HepG2 (cell line): ENCODE measurements at regions not wholly inside any gene's neighbourhood (a gene's known extent, or its start where the extent isn't known, plus 50 kb on each side); places are given as distances from the start of the nearest gene placed in this dataset.

Source experiments
- ATAC-seq: fragments of 200-7000 bp; cut with Tn5 transposase; 3 replicates; pipeline ENCODE4 v1.9.1; 2020; ENCODE audit warnings: mild to moderate bottlenecking, moderate library complexity
- BruUV-seq: library from RNA; stranded (reverse); fragments of 400-500 nt; replicated peaks from 2 replicates; lab custom pipeline; 2021; lab: Mats Ljungman, UMichigan
- CTCF ChIA-PET: fragments of 300-600 bp; formaldehyde crosslinking; extraction: SDS; loops from one replicate; lab custom pipeline; 2021; ENCODE audit warnings: low total read pairs, inconsistent platforms, low intra/inter-chr PET ratio; lab: Yijun Ruan, JAX
- POLR2A ChIA-PET: fragments of 350-600 bp; sonication (Branson Sonifier 250); formaldehyde crosslinking; loops from one replicate; lab custom pipeline; 2020; ENCODE audit warnings: antibody characterized with exemption, inconsistent platforms; lab: Yijun Ruan, JAX
- DNase-seq: peaks from one replicate; pipeline ENCODE4 v3.0.0-alpha.2; 2015; ENCODE audit warnings: low spot score
- FAIRE-seq: peaks from 3 replicates; lab custom pipeline; 2011; peaks lifted over from hg19 to GRCh38; lab: Jason Lieb, UNC
- H2AFZ ChIP-seq: one replicate; pipeline ENCODE4 v1.6.1; 2011; ENCODE audit warnings: low read length, inconsistent platforms
- H3K27ac ChIP-seq: fragments of 300-600 bp; 3 replicates; pipeline ENCODE4 v1.8.0; 2011; ENCODE audit warnings: mixed run types, mild to moderate bottlenecking, mixed read lengths, low read length, inconsistent platforms; ENCODE audit not compliant: insufficient read depth; ENCODE audit errors: extremely low read length
- H3K27me3 ChIP-seq, 2 experiments: fragments of 200-600 bp in 1 of 2; 2 replicates in 1 of 2; 3 replicates in 1 of 2; pipeline versions ENCODE4 v1.6.0 to v1.8.0; 2011; ENCODE audit warnings: low read length in 2 of 2, mild to moderate bottlenecking in 2 of 2, moderate library complexity in 2 of 2, inconsistent platforms in 1 of 2; ENCODE audit not compliant: insufficient read depth in 2 of 2, control insufficient read depth in 1 of 2
- H3K36me3 ChIP-seq, 2 experiments: fragments of 200-600 bp in 1 of 2; replicated peaks in 1 of 2; 2 replicates in 1 of 2; 3 replicates in 1 of 2; pipeline versions ENCODE4 v1.5.1 to v1.8.0; 2011; ENCODE audit warnings: low read length in 2 of 2, inconsistent platforms in 1 of 2; ENCODE audit not compliant: insufficient read depth in 2 of 2, control insufficient read depth in 1 of 2
- H3K4me1 ChIP-seq: 2 replicates; pipeline ENCODE4 v1.5.1; 2012; ENCODE audit warnings: low read length, inconsistent platforms; ENCODE audit not compliant: insufficient read depth
- H3K4me2 ChIP-seq: 2 replicates; pipeline ENCODE4 v1.6.0; 2011; ENCODE audit warnings: low read depth, low read length, inconsistent platforms
- H3K4me3 ChIP-seq, 3 experiments: fragments of 200-600 bp in 1 of 3; sonication (generic), shearing (Covaris generic) in 1 of 3; replicated peaks in 1 of 3; 2 replicates each; pipeline ENCODE4 v1.5.1; 2011 to 2016; ENCODE audit warnings: low read length in 3 of 3, inconsistent platforms in 2 of 3, low read depth in 2 of 3, mild to moderate bottlenecking in 2 of 3, control low read depth in 1 of 3, mixed read lengths in 1 of 3; ENCODE audit not compliant: insufficient read depth in 1 of 3
- H3K79me2 ChIP-seq: one replicate; pipeline ENCODE4 v1.6.1; 2011; ENCODE audit warnings: low read length, inconsistent platforms; ENCODE audit not compliant: insufficient read depth
- H3K9ac ChIP-seq: 2 replicates; pipeline ENCODE4 v1.6.0; 2011; ENCODE audit warnings: mild to moderate bottlenecking, low read depth, low read length, inconsistent platforms; ENCODE audit not compliant: insufficient read depth
- H3K9me3 ChIP-seq: 2 replicates; pipeline ENCODE4 v1.5.1; 2012; ENCODE audit warnings: mild to moderate bottlenecking, low read length
- H4K20me1 ChIP-seq: 2 replicates; pipeline ENCODE4 v1.6.0; 2011; ENCODE audit warnings: inconsistent platforms, mild to moderate bottlenecking, low read length, moderate library complexity; ENCODE audit not compliant: insufficient read depth
- ZFP36L1 ChIP-seq: sonication (generic); formaldehyde crosslinking; IDR thresholded peaks from 2 replicates; pipeline ENCODE4 v1.8.0; 2022; ENCODE audit warnings: mild to moderate bottlenecking, missing genetic modification reagents, moderate library complexity
- ZNF335 ChIP-seq: sonication (generic); formaldehyde crosslinking; IDR thresholded peaks from 2 replicates; pipeline ENCODE4 v1.4.0; 2020; ENCODE audit warnings: missing genetic modification reagents
- WGBS: methylation state at CpG from one replicate; pipeline ENCODE4 v1.1.6; 2017; ENCODE audit warnings: low lambda C conversion rate; 5-methylcytosine and 5-hydroxymethylcytosine counted together
- in situ Hi-C: cut with HindIII; loops from 2 replicates; pipeline ENCODE4 v1.10.0; 2017; ENCODE audit warnings: low pct_unique_long_range_greater_than_20kb; ENCODE audit not compliant: extremely low pct_ligation_motif_present
- intact Hi-C: fragments of 100-400 bp; cut with micrococcal nuclease; formaldehyde crosslinking; loops from one replicate; pipeline ENCODE4 v1.10.0; 2022; ENCODE audit not compliant: unreplicated experiment

GRCh38 chr14:51189600-51190376 lies 50.3 kb upstream of the TMX1 start:
- no TSS peak for BruUV-seq

More at GRCh38 chr14:51189600-51190376, 50.3 kb upstream of the TMX1 start:
- no peak for ATAC-seq
- in situ Hi-C loops = no loop called here
- H3K9me3 ChIP-seq = no peaks in the 10 kb centered on the region
- ChIA-PET CTCF (no interaction called here), POLR2A (no interaction called here)
- no peak for DNase-seq
- no peak overlapping the region for H3K9ac ChIP-seq
- H3K36me3 ChIP-seq = no peaks in the 10 kb centered on the region
- no peak overlapping the region for H3K4me2 ChIP-seq
- no peaks in the 10 kb centered on the region for H3K27me3 ChIP-seq
- no peak overlapping the region for H2AFZ ChIP-seq
- no peaks in the 10 kb centered on the region for H3K4me1 ChIP-seq
- intact Hi-C loops = no loop called here
- WGBS = 23% methylated on average over 4 of the region's 4 CpGs
- no peak for FAIRE-seq
- H4K20me1 ChIP-seq = no peaks in the 10 kb centered on the region
- no peak overlapping the region for H3K27ac ChIP-seq
- TF ChIP-seq ZNF335 (CRISPR knock-in tag) (no peak), ZFP36L1 (CRISPR knock-in tag) (no peak)
- no peaks in the 10 kb centered on the region for H3K79me2 ChIP-seq
- H3K4me3 ChIP-seq = no peak overlapping the region
